ENCODE measurements at regions not wholly inside any gene's neighbourhood (a gene's known extent, or its start where the extent isn't known, plus 50 kb on each side); places are given as distances from the start of the nearest gene placed in this dataset.

- no peak overlapping the region for H4K91ac ChIP-seq (ENCODE audit: insufficient read depth, low read depth, low read length)
- no peak overlapping the region for H2AK5ac ChIP-seq (ENCODE audit: low read depth, low read length)
- peak overlapping the region; percentile 42 for H2AFZ ChIP-seq (replicated peaks; ENCODE audit: low read length, poor library complexity)
- H3K9me1 ChIP-seq (ENCODE audit: insufficient read depth, low read length) = peaks cover 5% of the 10 kb centered on the region
- peak; percentile 49 for DNase-seq
- no peak overlapping the region for H3K4ac ChIP-seq (ENCODE audit: low read depth, low read length)
- no peak overlapping the region for H2BK15ac ChIP-seq (ENCODE audit: low read depth, low read length)
- dilution Hi-C loops (cut with HindIII; ENCODE audit: low sequenced_read_pairs, unreplicated experiment) (no loop called here), in situ Hi-C loops (cut with MboI; ENCODE audit: low sequenced_read_pairs) (no loop called here), intact Hi-C loops (cut with micrococcal nuclease) (no loop called here)
- no peaks in the 10 kb centered on the region for H4K20me1 ChIP-seq (ENCODE audit: insufficient read depth, low read length)
- no peak overlapping the region for H2BK20ac ChIP-seq (ENCODE audit: low read depth, low read length)
- WGBS, 2 experiments (ENCODE audit: extremely low coverage in 2 of 2, insufficient read length in 1 of 2) = 72% methylated on average over 3 of the region's 4 CpGs; no CpG with 5 or more reads in 1 of the 2 experiments
- ChIA-PET CTCF (interaction anchor here (1.4 kb wide), 1 partner anchor 21 kb away, joined by 4 read pairs; no protein-coding TSS in a partner anchor), POLR2A (ENCODE audit: unreplicated experiment) (no interaction called here)
- H3K79me1 ChIP-seq (ENCODE audit: low read depth in 1 of 2, low read length in 2 of 2) = no peaks in the 10 kb centered on the region
- TF ChIP-seq MAFK (IDR thresholded peaks at IDR 0.05; ENCODE audit: low read depth, low read length) (no peak), RAD21 (IDR thresholded peaks at IDR 0.05; ENCODE audit: low read length) (no peak), MXI1 (IDR thresholded peaks at IDR 0.05; ENCODE audit: borderline replicate concordance, low read depth, low read length) (no peak), SMC3 (IDR thresholded peaks at IDR 0.05; ENCODE audit: low read depth, low read length) (no peak), CEBPB (IDR thresholded peaks at IDR 0.05; ENCODE audit: low read depth, low read length) (no peak), RCOR1 (IDR thresholded peaks at IDR 0.05; ENCODE audit: insufficient replicate concordance, low read length) (no peak), ELK1 (IDR thresholded peaks at IDR 0.05; ENCODE audit: borderline replicate concordance, low read depth, low read length) (no peak), BHLHE40 (IDR thresholded peaks at IDR 0.05; ENCODE audit: low read depth, low read length) (no peak), USF2 (IDR thresholded peaks at IDR 0.05; ENCODE audit: low read depth, low read length) (no peak), RFX5 (IDR thresholded peaks at IDR 0.05; ENCODE audit: low read depth, low read length) (no peak), FOS (IDR thresholded peaks at IDR 0.05; ENCODE audit: low read depth, low read length) (no peak), MAZ (IDR thresholded peaks at IDR 0.05; ENCODE audit: borderline replicate concordance, low read depth, low read length) (no peak), POLR2A (IDR thresholded peaks at IDR 0.05; ENCODE audit: low read depth, low read length) (no peak), NFE2L2 (IDR thresholded peaks at IDR 0.05; ENCODE audit: low read depth, low read length) (no peak)
- TF ChIP-seq, protein P1, sequence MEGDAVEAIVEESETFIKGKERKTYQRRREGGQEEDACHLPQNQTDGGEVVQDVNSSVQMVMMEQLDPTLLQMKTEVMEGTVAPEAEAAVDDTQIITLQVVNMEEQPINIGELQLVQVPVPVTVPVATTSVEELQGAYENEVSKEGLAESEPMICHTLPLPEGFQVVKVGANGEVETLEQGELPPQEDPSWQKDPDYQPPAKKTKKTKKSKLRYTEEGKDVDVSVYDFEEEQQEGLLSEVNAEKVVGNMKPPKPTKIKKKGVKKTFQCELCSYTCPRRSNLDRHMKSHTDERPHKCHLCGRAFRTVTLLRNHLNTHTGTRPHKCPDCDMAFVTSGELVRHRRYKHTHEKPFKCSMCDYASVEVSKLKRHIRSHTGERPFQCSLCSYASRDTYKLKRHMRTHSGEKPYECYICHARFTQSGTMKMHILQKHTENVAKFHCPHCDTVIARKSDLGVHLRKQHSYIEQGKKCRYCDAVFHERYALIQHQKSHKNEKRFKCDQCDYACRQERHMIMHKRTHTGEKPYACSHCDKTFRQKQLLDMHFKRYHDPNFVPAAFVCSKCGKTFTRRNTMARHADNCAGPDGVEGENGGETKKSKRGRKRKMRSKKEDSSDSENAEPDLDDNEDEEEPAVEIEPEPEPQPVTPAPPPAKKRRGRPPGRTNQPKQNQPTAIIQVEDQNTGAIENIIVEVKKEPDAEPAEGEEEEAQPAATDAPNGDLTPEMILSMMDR (conservative IDR thresholded peaks at IDR 0.05; ENCODE audit: low read depth, low read length) = no peak
- no peak overlapping the region for H2BK5ac ChIP-seq (ENCODE audit: low read depth, low read length, poor library complexity, severe bottlenecking)
- H3K56ac ChIP-seq (ENCODE audit: extremely low read depth, insufficient read depth, low read length) = no peak overlapping the region
- no peak overlapping the region for H2BK120ac ChIP-seq (ENCODE audit: low read depth, low read length)
- H2AK9ac ChIP-seq (replicated peaks; ENCODE audit: low read depth, low read length, poor library complexity) = peak overlapping the region; percentile 18
- H3K23ac ChIP-seq (ENCODE audit: low read depth, low read length) = no peak overlapping the region
- no peaks in the 10 kb centered on the region for H3K36me3 ChIP-seq (ENCODE audit: control insufficient read depth, insufficient read depth, low read length)
- peak; percentile 42; the same call in 1 of the 2 replicates for ATAC-seq (ENCODE audit: low read depth)
- no peak overlapping the region for H4K8ac ChIP-seq (ENCODE audit: low read depth in 2 of 2, low read length in 2 of 2)
- no peak overlapping the region for H3K4me3 ChIP-seq (ENCODE audit: insufficient read depth, low read depth, low read length)
- H3K9ac ChIP-seq (ENCODE audit: low read depth, low read length) = no peak overlapping the region
- no TSS peak for BruUV-seq (replicated peaks)
- no peaks in the 10 kb centered on the region for H3K27me3 ChIP-seq (ENCODE audit: control insufficient read depth, insufficient read depth, low read length)
- no peak overlapping the region for H3K4me2 ChIP-seq (ENCODE audit: low read depth, low read length)
- peaks cover 4% of the 10 kb centered on the region; the same call in 1 of the 2 replicates for H3K4me1 ChIP-seq (ENCODE audit: control insufficient read depth, insufficient read depth, low read length)
- H3K27ac ChIP-seq (ENCODE audit: insufficient read depth, low read length) = no peak overlapping the region
- no peak overlapping the region for H3K14ac ChIP-seq (replicated peaks; ENCODE audit: low read depth, low read length)
- no peak overlapping the region for H3K18ac ChIP-seq (ENCODE audit: low read depth, low read length)
- H3K9me3 ChIP-seq (ENCODE audit: control insufficient read depth, insufficient read depth, low read length) = no peaks in the 10 kb centered on the region
- H4K5ac ChIP-seq (ENCODE audit: low read depth, low read length) = no peak overlapping the region
These were observed 126.4 kb downstream of the TENT5C start for GRCh38 chr1:117732065-117732797.

Measured in IMR-90 (cell line).